ENCODE measurements at regions not wholly inside any gene's neighbourhood (a gene's known extent, or its start where the extent isn't known, plus 50 kb on each side); places are given as distances from the start of the nearest gene placed in this dataset.

GRCh38 chr6:10048370-10049297 lies 366.2 kb downstream of the TFAP2A start:
- DNase-seq (ENCODE audit: low read depth in 3 of 3), result no peak

DNA sequence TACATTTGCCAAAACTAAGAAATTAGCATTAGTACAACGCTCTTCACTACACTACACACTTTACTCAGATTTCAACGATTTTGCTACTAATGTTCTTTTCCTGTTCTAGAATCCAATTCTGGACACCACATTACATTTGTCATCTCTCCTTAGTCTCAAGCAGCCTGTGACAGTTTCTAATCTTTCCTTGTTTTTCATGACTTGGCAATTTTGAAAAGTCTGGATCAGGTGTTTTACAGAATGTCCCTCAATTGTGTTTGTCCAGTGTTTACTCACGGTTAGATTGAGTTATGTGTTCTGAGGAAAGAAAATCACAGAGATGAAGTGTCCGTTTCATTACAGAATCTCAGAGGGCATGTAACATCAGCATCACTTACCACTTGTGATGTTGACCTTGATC lies 372.6 kb downstream of the TFAP2A start:
- DNase-seq (ENCODE audit: low read depth in 3 of 3), result no peak

DNA sequence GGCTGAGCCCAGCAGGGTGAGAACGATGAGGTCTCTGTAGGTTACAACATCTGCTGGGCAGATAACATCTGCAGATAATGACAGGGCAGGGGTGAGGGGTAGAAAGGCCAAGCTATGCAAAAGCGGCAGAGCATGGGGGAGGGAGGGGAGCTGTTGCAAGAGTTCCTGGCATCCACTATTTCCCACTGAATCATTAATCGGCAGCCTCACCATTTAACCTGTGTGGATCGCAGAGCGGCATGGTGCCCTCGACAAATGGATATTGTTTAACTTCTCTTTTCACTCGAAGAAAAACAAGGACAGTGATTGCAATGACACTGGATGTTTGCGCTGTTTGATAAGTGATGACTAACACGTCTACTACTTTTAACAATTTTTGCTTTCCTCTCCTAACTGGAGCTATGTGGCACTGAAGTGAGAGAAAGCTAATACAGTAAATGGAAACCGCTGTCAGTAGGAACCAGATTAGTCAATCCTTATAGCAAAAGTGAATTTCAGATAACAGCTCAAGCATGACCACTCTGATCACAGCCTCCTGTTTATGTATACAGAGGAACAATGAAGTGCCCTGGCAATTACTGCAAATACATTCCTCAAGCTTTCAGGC lies 381.5 kb downstream of the TFAP2A start:
- DNase-seq (ENCODE audit: low read depth in 3 of 3), result no peak

DNA sequence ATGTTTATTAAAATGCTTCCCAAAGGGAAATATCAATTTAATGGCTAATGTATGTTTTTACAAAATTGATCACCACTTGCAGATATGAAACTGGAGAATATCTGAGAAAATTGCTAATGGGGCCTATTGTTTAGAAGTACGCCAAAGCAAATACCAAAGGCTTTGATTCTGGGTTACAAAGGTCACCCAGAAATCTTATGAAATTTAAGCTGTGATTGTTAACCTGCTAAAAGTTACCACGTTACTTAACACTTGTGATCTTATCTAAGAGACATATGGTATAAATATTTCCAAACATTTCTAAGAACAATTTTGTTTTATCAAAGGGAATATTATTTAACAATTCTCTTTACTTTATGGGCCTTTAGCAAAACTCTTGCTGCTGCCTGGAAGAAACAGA lies 383.3 kb downstream of the TFAP2A start:
- no peak for DNase-seq (ENCODE audit: low read depth in 3 of 3)

DNA sequence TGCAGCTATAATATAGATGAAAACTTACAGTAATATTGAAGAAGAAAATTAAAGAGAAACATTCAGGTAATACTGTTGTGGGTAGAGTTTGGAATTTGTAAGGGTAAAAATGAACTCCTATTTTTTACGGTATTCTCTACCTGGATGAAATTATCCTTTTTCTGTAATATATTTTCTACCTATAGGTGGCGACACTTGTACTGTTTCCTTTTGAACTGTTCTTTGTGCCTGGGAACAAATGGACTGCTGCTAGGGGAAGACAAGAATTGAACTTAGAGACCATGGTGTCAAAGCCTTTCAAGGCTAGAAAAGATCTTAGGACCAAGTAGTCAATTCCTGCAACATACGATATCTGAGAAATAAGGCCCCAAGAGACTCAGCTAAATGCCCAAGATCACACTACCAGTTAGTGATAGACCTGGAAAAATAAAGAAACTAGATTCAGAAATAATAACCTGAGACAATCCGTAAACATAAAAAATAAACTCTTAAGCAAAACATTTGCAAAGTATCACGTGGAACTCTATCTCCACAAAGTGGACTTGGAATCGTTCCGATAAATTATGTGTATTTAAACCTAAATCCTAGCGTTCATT lies 383.8 kb downstream of the TFAP2A start:
- DNase-seq (ENCODE audit: low read depth in 3 of 3), result no peak

GRCh38 chr6:10028222-10028621 lies 386.7 kb downstream of the TFAP2A start:
- DNase-seq (ENCODE audit: low read depth in 3 of 3), result no peak

DNA sequence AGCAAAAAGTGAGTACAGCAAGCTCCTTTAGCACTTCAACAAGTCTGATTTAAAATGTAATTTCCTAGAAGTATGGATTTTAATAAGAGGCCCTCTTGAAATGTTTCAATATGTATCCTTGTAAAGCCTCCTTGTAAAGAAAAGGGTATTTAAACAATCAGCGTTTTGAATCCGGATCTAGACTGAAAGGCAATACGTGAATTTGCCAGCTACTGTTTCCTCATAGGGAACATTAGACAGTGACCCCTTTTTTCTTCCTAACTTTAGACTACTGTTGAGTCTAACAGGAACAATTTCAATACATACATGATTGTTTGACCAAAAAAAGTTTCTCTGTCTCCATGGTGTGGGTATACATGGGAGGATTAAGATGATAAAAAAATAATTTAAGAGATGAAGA lies 395.0 kb downstream of the TFAP2A start:
- DNase-seq (ENCODE audit: low read depth in 3 of 3), result no peak

GRCh38 chr6:10014557-10014956 lies 400.3 kb downstream of the TFAP2A start:
- DNase-seq (ENCODE audit: low read depth in 3 of 3), result no peak

DNA sequence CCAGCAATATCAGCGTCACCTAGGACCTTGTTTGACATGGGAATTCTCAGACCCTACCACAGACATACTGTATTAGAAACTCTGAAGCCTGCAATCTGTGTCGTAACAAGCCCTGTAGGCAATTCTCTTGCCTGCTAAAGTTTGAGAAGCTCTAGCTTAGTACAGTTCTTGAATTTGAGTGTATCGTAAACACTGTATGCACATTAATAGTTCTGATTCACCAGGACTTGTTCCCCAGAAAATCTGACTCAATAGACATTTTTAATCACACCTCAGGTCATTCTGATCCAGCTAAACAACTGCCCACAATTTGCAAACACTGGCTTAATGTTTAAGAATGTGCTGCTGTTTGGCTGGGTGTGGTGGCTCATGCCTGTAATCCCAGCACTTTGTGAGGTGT lies 414.3 kb downstream of the TFAP2A start:
- DNase-seq (ENCODE audit: low read depth in 3 of 3), result no peak

DNA sequence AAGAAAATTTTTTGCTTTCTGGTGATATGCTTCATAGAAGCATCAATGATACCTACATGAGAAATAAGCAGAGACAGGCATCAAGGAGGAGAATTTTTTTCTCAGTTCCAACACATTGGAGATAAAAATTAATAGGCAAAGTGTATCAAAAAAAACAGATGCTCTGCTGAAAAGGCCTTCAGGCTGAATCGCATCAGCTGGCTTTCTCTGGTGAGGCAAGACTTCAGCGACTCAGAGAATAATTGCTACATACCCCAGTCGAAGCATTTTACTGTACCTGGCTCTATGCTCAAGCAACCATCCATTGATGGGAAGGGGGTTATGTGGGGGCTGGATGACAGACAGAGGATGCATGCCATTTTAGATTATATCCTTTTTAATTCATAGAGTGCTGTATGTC lies 415.1 kb downstream of the TFAP2A start:
- no peak for DNase-seq (ENCODE audit: low read depth in 3 of 3)

DNA sequence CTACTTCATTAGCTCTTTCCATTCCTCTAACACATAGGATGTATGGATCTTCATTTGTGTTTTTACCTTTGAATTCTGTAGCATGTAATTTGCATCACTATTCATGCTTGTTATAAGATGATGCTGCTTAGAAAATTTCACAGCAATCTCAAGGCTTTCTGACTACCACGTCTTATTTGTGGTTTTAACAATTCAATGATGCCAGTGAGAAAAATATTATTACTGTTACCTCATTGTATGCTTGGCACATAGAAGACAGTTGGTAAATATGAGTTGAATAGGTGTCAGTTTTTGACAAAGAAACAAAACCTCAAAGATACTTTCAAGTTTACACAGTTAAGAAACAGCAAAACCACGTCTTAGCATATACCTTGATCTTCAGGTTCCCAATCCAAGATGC lies 428.6 kb downstream of the TFAP2A start:
- no peak for DNase-seq (ENCODE audit: low read depth in 3 of 3)

- DNase-seq (ENCODE audit: low read depth in 3 of 3), result no peak
These were observed 429.4 kb downstream of the TFAP2A start for GRCh38 chr6:9985481-9985880.

DNA sequence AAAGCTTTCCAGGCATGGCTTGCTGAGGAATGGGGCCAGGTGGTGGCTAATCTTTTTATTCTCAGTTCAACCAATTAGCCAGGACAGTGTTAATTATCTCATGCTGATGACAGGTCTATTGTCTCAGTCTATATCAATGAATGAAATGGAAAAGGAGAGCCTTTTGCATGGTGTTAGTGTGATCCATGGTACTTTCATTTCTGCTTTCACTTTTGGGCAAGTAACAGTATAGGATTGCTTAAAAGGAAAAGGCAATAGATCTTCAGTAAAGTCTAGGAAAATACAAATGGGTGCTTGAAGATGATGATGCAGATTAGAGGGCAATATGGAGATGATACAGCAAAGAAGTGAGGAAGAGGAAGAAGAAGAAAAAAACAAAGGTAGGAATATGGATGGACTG lies 430.3 kb downstream of the TFAP2A start:
- no peak for DNase-seq (ENCODE audit: low read depth in 3 of 3)

- DNase-seq (ENCODE audit: low read depth in 3 of 3), result no peak
These were observed 431.7 kb downstream of the TFAP2A start for GRCh38 chr6:9983168-9983567.

- DNase-seq (ENCODE audit: low read depth in 3 of 3), result no peak
These were observed 432.7 kb downstream of the TFAP2A start for GRCh38 chr6:9982215-9982614.

DNA sequence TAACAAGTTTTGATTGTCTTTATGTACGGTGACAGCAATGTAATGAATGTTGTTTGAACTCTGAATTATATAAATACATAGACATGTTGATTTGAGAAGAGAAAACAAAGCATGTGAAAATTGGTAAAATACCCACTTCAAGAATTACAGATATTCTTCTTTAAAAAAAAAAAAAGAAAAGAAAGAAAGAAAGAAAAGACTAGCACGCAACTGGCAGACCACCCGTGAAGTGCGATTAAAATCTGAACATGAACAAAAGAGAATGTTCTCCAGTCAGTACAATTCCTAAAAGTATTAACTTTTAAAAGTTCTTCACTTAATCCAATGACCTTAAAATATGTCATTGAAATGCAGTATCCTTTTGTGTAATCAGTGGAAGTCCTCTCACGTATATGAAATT lies 434.9 kb downstream of the TFAP2A start:
- DNase-seq (ENCODE audit: low read depth in 3 of 3), result no peak

DNA sequence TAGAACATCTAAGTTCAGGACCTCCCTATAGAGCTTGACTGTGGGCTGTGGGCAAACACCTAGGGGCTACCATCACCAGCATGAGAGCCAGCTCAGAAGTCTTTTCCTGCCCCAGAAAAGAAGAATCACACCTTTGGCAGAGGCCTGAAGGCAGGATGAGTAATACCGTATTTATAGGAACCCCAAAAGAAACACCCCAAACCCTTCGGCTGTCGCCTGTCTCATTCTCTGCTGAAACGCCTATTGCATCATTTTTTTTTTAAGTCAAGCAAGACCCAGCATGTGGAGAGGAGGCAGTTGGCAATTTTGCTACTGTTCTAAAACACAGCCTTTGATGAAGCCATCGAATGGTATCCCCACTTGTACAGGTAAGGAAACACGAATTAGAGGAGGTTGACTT lies 436.4 kb downstream of the TFAP2A start:
- no peak for DNase-seq (ENCODE audit: low read depth in 3 of 3)

- no peak for DNase-seq (ENCODE audit: low read depth in 3 of 3)
These were observed 437.5 kb downstream of the TFAP2A start for GRCh38 chr6:9977411-9977810.

DNA sequence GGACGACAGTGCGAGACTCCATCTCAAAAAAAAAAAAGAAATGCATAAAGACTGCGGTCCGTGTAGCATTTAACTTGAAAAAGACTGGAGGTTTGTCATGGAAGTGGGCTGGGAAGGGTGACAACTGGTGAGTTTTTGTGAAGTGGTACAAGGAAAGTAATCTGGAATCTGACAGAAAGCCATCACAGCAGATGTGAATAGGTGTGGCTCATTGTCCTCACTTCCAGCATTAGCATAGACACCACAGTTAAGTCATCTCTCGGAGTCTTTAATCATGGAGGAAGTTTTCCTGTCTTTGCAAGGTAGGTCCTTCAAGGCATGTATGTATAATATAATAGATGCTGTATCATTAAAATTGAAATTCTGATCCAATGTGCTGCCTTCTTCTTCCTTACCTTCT lies 453.2 kb downstream of the TFAP2A start:
- no peak for DNase-seq (ENCODE audit: low read depth in 3 of 3)

- DNase-seq (ENCODE audit: low read depth in 3 of 3), result no peak
These were observed 457.6 kb downstream of the TFAP2A start for GRCh38 chr6:9957215-9957759.

GRCh38 chr6:9948678-9949077 lies 466.2 kb downstream of the TFAP2A start:
- no peak for DNase-seq (ENCODE audit: low read depth in 3 of 3)

- DNase-seq (ENCODE audit: low read depth in 3 of 3), result no peak
These were observed 470.9 kb downstream of the TFAP2A start for GRCh38 chr6:9943986-9944385.

- DNase-seq (ENCODE audit: low read depth in 3 of 3), result no peak
These were observed 471.8 kb downstream of the TFAP2A start for GRCh38 chr6:9943026-9943425.
